HCT116 (cell line): ENCODE measurements at regions not wholly inside any gene's neighbourhood (a gene's known extent, or its start where the extent isn't known, plus 50 kb on each side); places are given as distances from the start of the nearest gene placed in this dataset.

Source experiments
- ATAC-seq: fragments of 200-7000 bp; cut with Tn5 transposase; 2 replicates; pipeline ENCODE4 v1.9.1; 2020; ENCODE audit warnings: mild to moderate bottlenecking, moderate library complexity
- BruUV-seq: library from RNA; stranded (reverse); fragments of 400-500 nt; replicated peaks from 2 replicates; lab custom pipeline; 2021; lab: Mats Ljungman, UMichigan
- CTCF ChIA-PET: fragments of 300-600 bp; sonication (Branson Sonifier 250); formaldehyde crosslinking; loops from one replicate; lab custom pipeline; 2021; ENCODE audit warnings: antibody characterized with exemption; lab: Charles Lee
- POLR2A ChIA-PET: fragments of 300-600, 350-600 bp; sonication (Branson Sonifier 250); formaldehyde crosslinking; loops from one replicate; lab custom pipeline; 2021; ENCODE audit warnings: antibody characterized with exemption; lab: Charles Lee
- RAD21 ChIA-PET, 2 experiments: fragments of 300-600 bp; sonication (Branson Sonifier 250); formaldehyde crosslinking; loops; one replicate each; lab custom pipeline; 2023; ENCODE audit warnings: low total read pairs in 2 of 2; ENCODE audit not compliant: uncharacterized antibody in 2 of 2, unreplicated experiment in 2 of 2, low non-redundant PET in 1 of 2; lab: Charles Lee
- DNase-seq: peaks from one replicate; pipeline ENCODE4 v3.0.0-alpha.2; 2010; ENCODE audit warnings: low read depth, low spot score
- H2AFZ ChIP-seq: fragments of 200-600 bp; shearing (Covaris generic), sonication (generic); 2 replicates; pipeline ENCODE4 v1.6.1; 2017; ENCODE audit warnings: low read depth, mixed run types, mixed read lengths, antibody characterized with exemption, low read length; ENCODE audit not compliant: poor library complexity, severe bottlenecking
- H3K27ac ChIP-seq: 2 replicates; pipeline ENCODE4 v1.5.1; 2012; ENCODE audit warnings: low read depth, low read length
- H3K27me3 ChIP-seq: fragments of 200-600 bp; sonication (generic); 2 replicates; pipeline ENCODE4 v1.6.1; 2016; ENCODE audit warnings: mixed run types, low read length, mixed read lengths; ENCODE audit not compliant: insufficient read depth
- H3K36me3 ChIP-seq, 2 experiments: fragments of 200-500 bp in 1 of 2; fragments of 200-600 bp in 1 of 2; sonication (Bioruptor generic) in 1 of 2; sonication (generic) in 1 of 2; 2 replicates each; pipeline versions ENCODE4 v1.5.1 to v1.6.1; 2014 to 2016; ENCODE audit warnings: low read length in 2 of 2, inconsistent platforms in 1 of 2, mixed read lengths in 1 of 2, mixed run types in 1 of 2; ENCODE audit not compliant: insufficient read depth in 2 of 2, control insufficient read depth in 1 of 2
- H3K4me1 ChIP-seq, 2 experiments: fragments of 200-600 bp in 1 of 2; sonication (generic) in 1 of 2; 2 replicates each; pipeline versions ENCODE4 v1.5.1 to v1.6.1; 2012 to 2017; ENCODE audit warnings: low read length in 2 of 2, inconsistent platforms in 1 of 2, mild to moderate bottlenecking in 1 of 2, mixed read lengths in 1 of 2, mixed run types in 1 of 2, moderate library complexity in 1 of 2; ENCODE audit not compliant: insufficient read depth in 2 of 2, control insufficient read depth in 1 of 2
- H3K4me2 ChIP-seq: fragments of 200-600 bp; sonication (generic); 2 replicates; pipeline ENCODE4 v1.6.1; 2017; ENCODE audit warnings: mixed run types, low read length, mixed read lengths
- H3K4me3 ChIP-seq, 2 experiments: fragments of 200-600 bp in 1 of 2; sonication (generic) in 1 of 2; replicated peaks in 1 of 2; 2 replicates each; pipeline ENCODE4 v1.5.1; 2011 to 2016; ENCODE audit warnings: low read length in 2 of 2, control low read depth in 1 of 2, low read depth in 1 of 2, mild to moderate bottlenecking in 1 of 2, mixed read lengths in 1 of 2, mixed run types in 1 of 2
- H3K79me2 ChIP-seq: fragments of 200-600 bp; sonication (generic); 2 replicates; pipeline ENCODE4 v1.6.1; 2017; ENCODE audit warnings: mild to moderate bottlenecking, mixed run types, low read length, moderate library complexity, mixed read lengths; ENCODE audit not compliant: insufficient read depth
- H3K9ac ChIP-seq: fragments of 200-600 bp; sonication (generic); 2 replicates; pipeline ENCODE4 v1.6.1; 2016; ENCODE audit warnings: low read length, mixed read lengths
- H3K9me2 ChIP-seq: fragments of 200-600 bp; sonication (generic), shearing (Covaris generic); 2 replicates; pipeline ENCODE4 v1.6.1; 2017; ENCODE audit warnings: mixed run types, mild to moderate bottlenecking, moderate library complexity; ENCODE audit not compliant: insufficient read depth
- H3K9me3 ChIP-seq, 2 experiments: fragments of 200-500 bp in 1 of 2; fragments of 200-600 bp in 1 of 2; sonication (Bioruptor generic) in 1 of 2; sonication (generic) in 1 of 2; 2 replicates each; pipeline ENCODE4 v1.6.1; 2014 to 2017; ENCODE audit warnings: low read length in 2 of 2, mixed read lengths in 2 of 2, inconsistent platforms in 1 of 2, low read depth in 1 of 2, mild to moderate bottlenecking in 1 of 2, mixed run types in 1 of 2, moderate library complexity in 1 of 2; ENCODE audit not compliant: control insufficient read depth in 1 of 2, insufficient read depth in 1 of 2
- H4K20me1 ChIP-seq: fragments of 200-600 bp; sonication (generic), shearing (Covaris generic); 2 replicates; pipeline ENCODE4 v1.6.1; 2017; ENCODE audit warnings: mixed run types, mild to moderate bottlenecking, moderate library complexity; ENCODE audit not compliant: insufficient read depth
- CEBPB ChIP-seq: IDR thresholded peaks from 2 replicates; pipeline ENCODE4 v1.6.1; 2012; ENCODE audit warnings: low read depth
- EGR1 ChIP-seq: IDR thresholded peaks from 2 replicates; pipeline ENCODE4 v1.6.1; 2012; ENCODE audit warnings: low read depth
- ELF1 ChIP-seq: IDR thresholded peaks from 2 replicates; pipeline ENCODE4 v1.6.1; 2012; ENCODE audit warnings: low read depth, borderline replicate concordance
- EZH2 ChIP-seq: fragments of 200-600 bp; sonication (generic); IDR thresholded peaks from 2 replicates; pipeline ENCODE4 v1.6.1; 2017; ENCODE audit warnings: antibody characterized with exemption, mixed run types
- EZH2phosphoT487 ChIP-seq: fragments of 200-600 bp; IDR thresholded peaks from 2 replicates; pipeline ENCODE4 v1.6.1; 2018; ENCODE audit warnings: antibody characterized with exemption, borderline replicate concordance
- FOSL1 ChIP-seq: IDR thresholded peaks from 2 replicates; pipeline ENCODE4 v1.6.1; 2012; ENCODE audit warnings: low read depth
- POLR2A ChIP-seq: IDR thresholded peaks from 2 replicates; pipeline ENCODE4 v1.7.0; 2011; ENCODE audit warnings: borderline replicate concordance; ENCODE audit not compliant: insufficient read depth, insufficient read length; ENCODE audit errors: extremely low read depth
- POLR2AphosphoS5 ChIP-seq: IDR thresholded peaks from 2 replicates; pipeline ENCODE4 v1.6.1; 2011; ENCODE audit warnings: mild to moderate bottlenecking, low read depth, low read length, moderate library complexity
- SIN3A ChIP-seq: IDR thresholded peaks from 2 replicates; pipeline ENCODE4 v1.6.1; 2012; ENCODE audit warnings: low read depth
- SP1 ChIP-seq: IDR thresholded peaks from 2 replicates; pipeline ENCODE4 v1.6.1; 2012; ENCODE audit warnings: low read depth
- TCF7L2 ChIP-seq: IDR thresholded peaks from 2 replicates; pipeline ENCODE4 v1.7.0; 2011; ENCODE audit warnings: borderline replicate concordance, inconsistent platforms; ENCODE audit not compliant: insufficient read depth, insufficient read length; ENCODE audit errors: extremely low read depth
- ZFX ChIP-seq: fragments of 450-650 bp; IDR thresholded peaks from 2 replicates; pipeline ENCODE4 v1.6.1; 2017
- intact Hi-C: fragments of 100-400 bp; cut with micrococcal nuclease; formaldehyde crosslinking; loops from 2 replicates; pipeline ENCODE4 v1.10.0; 2022
- TF ChIP-seq, protein P1 (sequence below), 3 experiments: fragments of 200-600 bp in 1 of 3; sonication (generic) in 1 of 3; IDR thresholded peaks in 2 of 3; conservative IDR thresholded peaks in 1 of 3; 2 replicates each; pipeline ENCODE4 v1.5.1; 2012 to 2017; ENCODE audit warnings: low read depth in 2 of 3, low read length in 2 of 3, antibody characterized with exemption in 1 of 3, borderline replicate concordance in 1 of 3, control low read depth in 1 of 3, mild to moderate bottlenecking in 1 of 3, mixed read lengths in 1 of 3, mixed run types in 1 of 3, moderate library complexity in 1 of 3; ENCODE audit not compliant: insufficient read depth in 1 of 3

GRCh38 chr14:42965512-42965911 lies 1358.8 kb downstream of the LRFN5 start:
- BruUV-seq = no TSS peak
- no peak overlapping the region for H3K4me3 ChIP-seq
- no peak for DNase-seq
- H2AFZ ChIP-seq = no peak overlapping the region
- no peak overlapping the region for H3K4me2 ChIP-seq
- H3K27me3 ChIP-seq = no peaks in the 10 kb centered on the region
- no peaks in the 10 kb centered on the region for H3K36me3 ChIP-seq
- intact Hi-C loops = no loop called here
- no peaks in the 10 kb centered on the region for H3K9me2 ChIP-seq
- no peak overlapping the region for H3K27ac ChIP-seq
- POLR2A ChIA-PET = no interaction called here
- TF ChIP-seq EZH2phosphoT487 = no peak
- TF ChIP-seq EZH2 = no peak
- TF ChIP-seq, protein P1, sequence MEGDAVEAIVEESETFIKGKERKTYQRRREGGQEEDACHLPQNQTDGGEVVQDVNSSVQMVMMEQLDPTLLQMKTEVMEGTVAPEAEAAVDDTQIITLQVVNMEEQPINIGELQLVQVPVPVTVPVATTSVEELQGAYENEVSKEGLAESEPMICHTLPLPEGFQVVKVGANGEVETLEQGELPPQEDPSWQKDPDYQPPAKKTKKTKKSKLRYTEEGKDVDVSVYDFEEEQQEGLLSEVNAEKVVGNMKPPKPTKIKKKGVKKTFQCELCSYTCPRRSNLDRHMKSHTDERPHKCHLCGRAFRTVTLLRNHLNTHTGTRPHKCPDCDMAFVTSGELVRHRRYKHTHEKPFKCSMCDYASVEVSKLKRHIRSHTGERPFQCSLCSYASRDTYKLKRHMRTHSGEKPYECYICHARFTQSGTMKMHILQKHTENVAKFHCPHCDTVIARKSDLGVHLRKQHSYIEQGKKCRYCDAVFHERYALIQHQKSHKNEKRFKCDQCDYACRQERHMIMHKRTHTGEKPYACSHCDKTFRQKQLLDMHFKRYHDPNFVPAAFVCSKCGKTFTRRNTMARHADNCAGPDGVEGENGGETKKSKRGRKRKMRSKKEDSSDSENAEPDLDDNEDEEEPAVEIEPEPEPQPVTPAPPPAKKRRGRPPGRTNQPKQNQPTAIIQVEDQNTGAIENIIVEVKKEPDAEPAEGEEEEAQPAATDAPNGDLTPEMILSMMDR (IDR thresholded peaks at IDR 0.05 in 2 of 3, conservative IDR thresholded peaks at IDR 0.05 in 1 of 3; ENCODE audit: borderline replicate concordance in 1 of 3, insufficient read depth in 1 of 3, low read depth in 2 of 3, low read length in 2 of 3) = no peak
- no peak for TF ChIP-seq POLR2AphosphoS5
- TF ChIP-seq FOSL1 = no peak
- TF ChIP-seq TCF7L2 = no peak
- TF ChIP-seq EGR1 = no peak
- no peak for TF ChIP-seq POLR2A
- TF ChIP-seq ELF1 = no peak
- TF ChIP-seq SP1 = no peak
- TF ChIP-seq SIN3A = no peak
- no peak for TF ChIP-seq ZFX
- no peak for TF ChIP-seq CEBPB
- TF ChIP-seq, all 23 proteins: peak for 0
- ATAC-seq = no peak
- Histone ChIP-seq H3K79me2 (no peaks in the 10 kb centered on the region), H3K9ac (no peak overlapping the region), H4K20me1 (no peaks in the 10 kb centered on the region), H3K9me3 (peaks cover 0 to 2% of the 10 kb centered on the region in 2 experiments; a peak in 2 of 4 replicates), H3K4me1 (no peaks in the 10 kb centered on the region)
- RAD21 ChIA-PET = no interaction called here
- CTCF ChIA-PET = no interaction called here
